IMR-90 (cell line): ENCODE measurements at regions not wholly inside any gene's neighbourhood (a gene's known extent, or its start where the extent isn't known, plus 50 kb on each side); places are given as distances from the start of the nearest gene placed in this dataset.

Experiments
- ATAC-seq: fragments of 200-7000 bp; cut with Tn5 transposase; 2 replicates; pipeline ENCODE4 v1.9.1; 2020; ENCODE audit warnings: low read depth, mild to moderate bottlenecking, moderate library complexity
- BruUV-seq: library from RNA; stranded (reverse); fragments of 400-500 nt; replicated peaks from 2 replicates; lab custom pipeline; 2021; lab: Mats Ljungman, UMichigan
- CTCF ChIA-PET: fragments of 300-600 bp; formaldehyde crosslinking; extraction: SDS; loops from one replicate; lab custom pipeline; 2021; ENCODE audit warnings: antibody characterized with exemption; lab: Yijun Ruan, JAX
- POLR2A ChIA-PET: fragments of 300-600 bp; sonication (Branson Sonifier 250); formaldehyde crosslinking; loops from one replicate; lab custom pipeline; 2022; ENCODE audit warnings: antibody characterized with exemption; ENCODE audit not compliant: unreplicated experiment; lab: Charles Lee
- DNase-seq: peaks from one replicate; pipeline ENCODE4 v3.0.0; 2013
- H2AFZ ChIP-seq: replicated peaks from 2 replicates; pipeline ENCODE3; 2013; ENCODE audit warnings: low read length, mild to moderate bottlenecking; ENCODE audit not compliant: poor library complexity
- H2AK5ac ChIP-seq: 2 replicates; pipeline ENCODE4 v1.6.1; 2013; ENCODE audit warnings: low read depth, low read length, inconsistent platforms
- H2AK9ac ChIP-seq: replicated peaks from 2 replicates; pipeline ENCODE3; 2013; ENCODE audit warnings: mild to moderate bottlenecking, low read depth, low read length, moderate library complexity; ENCODE audit not compliant: poor library complexity
- H2BK120ac ChIP-seq: 2 replicates; pipeline ENCODE4 v1.6.1; 2013; ENCODE audit warnings: low read depth, low read length, inconsistent platforms
- H2BK15ac ChIP-seq: 3 replicates; pipeline ENCODE4 v1.6.1; 2013; ENCODE audit warnings: low read depth, low read length, inconsistent platforms
- H2BK20ac ChIP-seq: 2 replicates; pipeline ENCODE4 v1.6.1; 2013; ENCODE audit warnings: low read depth, mild to moderate bottlenecking, inconsistent platforms, low read length, moderate library complexity
- H2BK5ac ChIP-seq: 2 replicates; pipeline ENCODE4 v1.6.1; 2013; ENCODE audit warnings: mild to moderate bottlenecking, low read depth, low read length, inconsistent platforms; ENCODE audit not compliant: poor library complexity, severe bottlenecking
- H3K14ac ChIP-seq: replicated peaks from 2 replicates; pipeline ENCODE4 v1.6.1; 2013; ENCODE audit warnings: low read depth, low read length, inconsistent platforms
- H3K18ac ChIP-seq: 2 replicates; pipeline ENCODE4 v1.6.1; 2013; ENCODE audit warnings: low read depth, low read length, control low read depth
- H3K23ac ChIP-seq: 2 replicates; pipeline ENCODE4 v1.6.1; 2013; ENCODE audit warnings: low read depth, low read length, inconsistent platforms
- H3K27ac ChIP-seq: 2 replicates; pipeline ENCODE4 v1.5.1; 2013; ENCODE audit warnings: mild to moderate bottlenecking, control low read depth, low read length; ENCODE audit not compliant: insufficient read depth
- H3K27me3 ChIP-seq: 2 replicates; pipeline ENCODE4 v1.6.1; 2013; ENCODE audit warnings: low read length; ENCODE audit not compliant: control insufficient read depth, insufficient read depth
- H3K36me3 ChIP-seq: 2 replicates; pipeline ENCODE4 v1.6.1; 2013; ENCODE audit warnings: low read length, mixed read lengths; ENCODE audit not compliant: control insufficient read depth, insufficient read depth
- H3K4ac ChIP-seq: 2 replicates; pipeline ENCODE4 v1.6.1; 2013; ENCODE audit warnings: low read depth, low read length, inconsistent platforms
- H3K4me1 ChIP-seq: 2 replicates; pipeline ENCODE4 v1.6.1; 2013; ENCODE audit warnings: low read length, mixed read lengths; ENCODE audit not compliant: control insufficient read depth, insufficient read depth
- H3K4me2 ChIP-seq: 2 replicates; pipeline ENCODE4 v1.6.1; 2013; ENCODE audit warnings: low read depth, mild to moderate bottlenecking, control low read depth, low read length, moderate library complexity
- H3K4me3 ChIP-seq: 2 replicates; pipeline ENCODE4 v1.5.1; 2013; ENCODE audit warnings: low read depth, mild to moderate bottlenecking, control low read depth, low read length, moderate library complexity; ENCODE audit not compliant: insufficient read depth
- H3K56ac ChIP-seq: 2 replicates; pipeline ENCODE4 v1.6.1; 2013; ENCODE audit warnings: low read length, inconsistent platforms; ENCODE audit not compliant: insufficient read depth; ENCODE audit errors: extremely low read depth
- H3K79me1 ChIP-seq, 2 experiments: 2 replicates each; pipeline ENCODE4 v1.6.1; 2013; ENCODE audit warnings: low read length in 2 of 2, inconsistent platforms in 1 of 2, low read depth in 1 of 2
- H3K9ac ChIP-seq: 2 replicates; pipeline ENCODE4 v1.6.1; 2013; ENCODE audit warnings: low read depth, low read length, control low read depth
- H3K9me1 ChIP-seq: 2 replicates; pipeline ENCODE4 v1.6.1; 2013; ENCODE audit warnings: low read length, inconsistent platforms; ENCODE audit not compliant: insufficient read depth
- H3K9me3 ChIP-seq: 2 replicates; pipeline ENCODE4 v1.6.1; 2013; ENCODE audit warnings: low read length; ENCODE audit not compliant: control insufficient read depth, insufficient read depth
- H4K20me1 ChIP-seq: 2 replicates; pipeline ENCODE4 v1.6.1; 2013; ENCODE audit warnings: low read length, inconsistent platforms; ENCODE audit not compliant: insufficient read depth
- H4K5ac ChIP-seq: 2 replicates; pipeline ENCODE4 v1.6.1; 2013; ENCODE audit warnings: mild to moderate bottlenecking, low read depth, low read length, control low read depth
- H4K8ac ChIP-seq, 2 experiments: 2 replicates each; pipeline ENCODE4 v1.6.1; 2013; ENCODE audit warnings: low read depth in 2 of 2, low read length in 2 of 2, control low read depth in 1 of 2, inconsistent platforms in 1 of 2
- H4K91ac ChIP-seq: 2 replicates; pipeline ENCODE4 v1.6.1; 2013; ENCODE audit warnings: low read depth, low read length, inconsistent platforms; ENCODE audit not compliant: insufficient read depth
- BHLHE40 ChIP-seq: fragments of 150-350 bp; IDR thresholded peaks from 2 replicates; pipeline ENCODE4 v1.6.1; 2016; ENCODE audit warnings: mild to moderate bottlenecking, low read depth, low read length
- CEBPB ChIP-seq: IDR thresholded peaks from 2 replicates; pipeline ENCODE4 v1.6.1; 2012; ENCODE audit warnings: low read depth, low read length, improper control_type of control experiment
- CHD1 ChIP-seq: IDR thresholded peaks from 2 replicates; pipeline ENCODE4 v1.6.1; 2012; ENCODE audit warnings: low read depth, low read length, improper control_type of control experiment
- CTCF ChIP-seq: conservative IDR thresholded peaks from 2 replicates; pipeline ENCODE4 v1.5.1; 2012; ENCODE audit warnings: mild to moderate bottlenecking, low read depth, low read length, improper control_type of control experiment
- ELK1 ChIP-seq: fragments of 150-350 bp; IDR thresholded peaks from 2 replicates; pipeline ENCODE4 v1.6.1; 2016; ENCODE audit warnings: low read depth, mild to moderate bottlenecking, low read length, moderate library complexity, borderline replicate concordance
- MAFK ChIP-seq: IDR thresholded peaks from 2 replicates; pipeline ENCODE4 v1.6.1; 2012; ENCODE audit warnings: low read depth, low read length, improper control_type of control experiment
- MXI1 ChIP-seq: IDR thresholded peaks from 2 replicates; pipeline ENCODE4 v1.6.1; 2012; ENCODE audit warnings: low read depth, mild to moderate bottlenecking, low read length, moderate library complexity, borderline replicate concordance
- RAD21 ChIP-seq: IDR thresholded peaks from 2 replicates; pipeline ENCODE4 v1.6.1; 2012; ENCODE audit warnings: low read length, improper control_type of control experiment
- RCOR1 ChIP-seq: IDR thresholded peaks from 2 replicates; pipeline ENCODE4 v1.6.1; 2012; ENCODE audit warnings: mild to moderate bottlenecking, low read length, improper control_type of control experiment; ENCODE audit not compliant: insufficient replicate concordance
- RFX5 ChIP-seq: IDR thresholded peaks from 2 replicates; pipeline ENCODE4 v1.8.0; 2012; ENCODE audit warnings: low read depth, mild to moderate bottlenecking, low read length, moderate library complexity
- SMC3 ChIP-seq: fragments of 150-350 bp; IDR thresholded peaks from 2 replicates; pipeline ENCODE4 v1.6.1; 2016; ENCODE audit warnings: low read depth, mild to moderate bottlenecking, antibody characterized with exemption, low read length, moderate library complexity
- USF2 ChIP-seq: fragments of 150-350 bp; IDR thresholded peaks from 2 replicates; pipeline ENCODE4 v1.6.1; 2017; ENCODE audit warnings: mild to moderate bottlenecking, antibody characterized with exemption, low read length, low read depth
- WGBS, 2 experiments: methylation state at CpG; one replicate each; pipeline versions ENCODE4 v1.1.5 to v1.1.7; 2013; ENCODE audit warnings: missing lambda C conversion rate in 2 of 2; ENCODE audit not compliant: insufficient read length in 1 of 2; ENCODE audit errors: extremely low coverage in 2 of 2; 5-methylcytosine and 5-hydroxymethylcytosine counted together
- dilution Hi-C: fragments of 300-500 bp; cut with HindIII; formaldehyde crosslinking; loops from one replicate; pipeline ENCODE4 v1.14.3; 2018; ENCODE audit warnings: low sequenced_read_pairs; ENCODE audit not compliant: unreplicated experiment
- in situ Hi-C: fragments of 300-500 bp; cut with MboI; formaldehyde crosslinking; loops from 3 replicates; pipeline ENCODE4 v1.14.3; 2019; ENCODE audit warnings: low sequenced_read_pairs, inconsistent platforms, mixed read lengths
- intact Hi-C: fragments of 100-400 bp; cut with micrococcal nuclease; formaldehyde crosslinking; loops from 2 replicates; pipeline ENCODE4 v1.10.0; 2022

- H3K4ac ChIP-seq: no peak overlapping the region
- H2AK9ac ChIP-seq: no peak overlapping the region
- H3K9me3 ChIP-seq: no peaks in the 10 kb centered on the region
- ChIA-PET CTCF (no interaction called here), POLR2A (no interaction called here)
- H3K4me1 ChIP-seq: no peaks in the 10 kb centered on the region
- H2BK120ac ChIP-seq: no peak overlapping the region
- DNase-seq (no peak), ATAC-seq (no peak)
- no peak overlapping the region for H3K4me3 ChIP-seq
- dilution Hi-C loops: no loop called here
- in situ Hi-C loops: no loop called here
- BruUV-seq: no TSS peak
- H3K36me3 ChIP-seq: no peaks in the 10 kb centered on the region
- no peaks in the 10 kb centered on the region for H3K79me1 ChIP-seq
- no peak overlapping the region for H3K23ac ChIP-seq
- no peak overlapping the region for H2AK5ac ChIP-seq
- WGBS, 2 experiments: no CpG with 5 or more reads among the region's 1 CpG
- H2BK5ac ChIP-seq: no peak overlapping the region
- no peaks in the 10 kb centered on the region for H4K20me1 ChIP-seq
- H3K27me3 ChIP-seq: peaks cover 8% of the 10 kb centered on the region
- intact Hi-C loops: no loop called here
- H4K91ac ChIP-seq: no peak overlapping the region
- H3K18ac ChIP-seq: no peak overlapping the region
- H4K5ac ChIP-seq: no peak overlapping the region
- no peaks in the 10 kb centered on the region for H3K9me1 ChIP-seq
- no peak overlapping the region for H2AFZ ChIP-seq
- H3K4me2 ChIP-seq: no peak overlapping the region
- no peak overlapping the region for H2BK15ac ChIP-seq
- TF ChIP-seq MXI1 (no peak), RAD21 (no peak), MAFK (no peak), SMC3 (no peak), CHD1 (no peak), RFX5 (no peak), USF2 (no peak), CTCF (no peak), CEBPB (no peak), RCOR1 (no peak), ELK1 (no peak), BHLHE40 (no peak)
- H2BK20ac ChIP-seq: no peak overlapping the region
- no peak overlapping the region for H3K14ac ChIP-seq
- H3K9ac ChIP-seq: no peak overlapping the region
- H3K27ac ChIP-seq: no peak overlapping the region
- no peak overlapping the region for H4K8ac ChIP-seq
- H3K56ac ChIP-seq: no peak overlapping the region
These were observed 74.6 kb upstream of the GOLGA8J start for GRCh38 chr15:30008156-30008555.
